ENCODE measurements at regions not wholly inside any gene's neighbourhood (a gene's known extent, or its start where the extent isn't known, plus 50 kb on each side); places are given as distances from the start of the nearest gene placed in this dataset.

DNA sequence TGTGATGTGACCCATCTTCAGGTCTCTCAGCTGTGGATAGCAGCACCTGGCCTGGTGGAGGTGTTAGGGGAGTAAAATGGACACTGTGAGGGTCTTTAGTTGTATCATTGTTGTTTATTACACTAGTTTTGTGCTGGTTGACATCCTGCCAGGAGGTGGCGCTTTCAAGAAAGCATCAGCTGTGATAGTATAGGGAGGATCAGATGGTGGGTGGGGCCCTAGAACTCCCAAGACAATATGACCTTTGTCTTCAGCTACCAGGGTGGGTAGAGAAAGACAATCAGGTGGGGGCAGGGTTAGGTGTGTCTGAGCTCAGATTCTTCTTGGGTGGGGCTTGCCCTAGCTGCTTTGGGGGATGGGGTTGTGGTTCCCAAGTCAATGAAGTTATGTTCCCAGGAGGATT, 162.8 kb downstream of the PPP1R2C start:
- WGBS, 2 donors: 52 to 92% methylated on average over 1 of the region's 1 CpG

DNA sequence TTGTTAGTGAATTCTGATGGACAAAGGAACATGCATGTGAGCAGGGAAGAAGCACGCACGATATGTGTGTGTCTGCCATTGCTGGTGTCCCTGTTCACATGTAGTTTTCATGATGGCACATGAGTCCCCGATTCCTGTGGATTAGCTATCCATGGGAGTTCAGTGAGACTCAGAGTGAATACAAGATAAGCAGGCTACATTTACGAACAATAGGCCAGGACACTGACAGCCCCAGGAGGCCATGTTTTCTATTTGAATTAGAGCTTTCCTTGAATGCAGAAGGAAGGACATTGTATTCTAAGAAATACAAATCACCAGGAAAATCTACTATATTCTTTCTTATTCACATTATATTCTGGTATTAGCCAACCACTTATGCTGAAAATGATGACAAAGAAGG, 171.4 kb downstream of the PPP1R2C start:
- ATAC-seq (ENCODE audit: insufficient read depth, low FRiP score): no peak
- no peak for DNase-seq

More for the DNA sequence above, 162.8 kb downstream of the PPP1R2C start:
- TF ChIP-seq, protein P1, sequence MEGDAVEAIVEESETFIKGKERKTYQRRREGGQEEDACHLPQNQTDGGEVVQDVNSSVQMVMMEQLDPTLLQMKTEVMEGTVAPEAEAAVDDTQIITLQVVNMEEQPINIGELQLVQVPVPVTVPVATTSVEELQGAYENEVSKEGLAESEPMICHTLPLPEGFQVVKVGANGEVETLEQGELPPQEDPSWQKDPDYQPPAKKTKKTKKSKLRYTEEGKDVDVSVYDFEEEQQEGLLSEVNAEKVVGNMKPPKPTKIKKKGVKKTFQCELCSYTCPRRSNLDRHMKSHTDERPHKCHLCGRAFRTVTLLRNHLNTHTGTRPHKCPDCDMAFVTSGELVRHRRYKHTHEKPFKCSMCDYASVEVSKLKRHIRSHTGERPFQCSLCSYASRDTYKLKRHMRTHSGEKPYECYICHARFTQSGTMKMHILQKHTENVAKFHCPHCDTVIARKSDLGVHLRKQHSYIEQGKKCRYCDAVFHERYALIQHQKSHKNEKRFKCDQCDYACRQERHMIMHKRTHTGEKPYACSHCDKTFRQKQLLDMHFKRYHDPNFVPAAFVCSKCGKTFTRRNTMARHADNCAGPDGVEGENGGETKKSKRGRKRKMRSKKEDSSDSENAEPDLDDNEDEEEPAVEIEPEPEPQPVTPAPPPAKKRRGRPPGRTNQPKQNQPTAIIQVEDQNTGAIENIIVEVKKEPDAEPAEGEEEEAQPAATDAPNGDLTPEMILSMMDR (IDR thresholded peaks at IDR 0.05; ENCODE audit: control extremely low read depth, extremely low read depth): no peak
- Histone ChIP-seq H3K9me3 (ENCODE audit: control insufficient read depth in 4 of 4, insufficient read depth in 3 of 4, low read length in 3 of 4) (no peaks in the 10 kb centered on the region), H3K9ac (ENCODE audit: insufficient read depth in 1 of 2, low read length in 2 of 2) (no peak overlapping the region), H3K27me3 (ENCODE audit: control insufficient read depth in 3 of 3, insufficient read depth in 3 of 3, low read length in 2 of 3) (peaks cover 0 to 11% (median 2%) of the 10 kb centered on the region in 3 donors), H3K4me3 (no peak overlapping the region), H3K27ac (ENCODE audit: low read depth in 1 of 2, low read length in 1 of 2) (no peak overlapping the region), H3K4me1 (ENCODE audit: control insufficient read depth in 5 of 5, insufficient read depth in 5 of 5, low read length in 5 of 5) (no peaks in the 10 kb centered on the region), H3K36me3 (ENCODE audit: control insufficient read depth in 4 of 4, insufficient read depth in 4 of 4, low read length in 4 of 4) (no peaks in the 10 kb centered on the region)
- ATAC-seq (ENCODE audit: insufficient read depth, low FRiP score) (no peak), DNase-seq (no peak)

DNA sequence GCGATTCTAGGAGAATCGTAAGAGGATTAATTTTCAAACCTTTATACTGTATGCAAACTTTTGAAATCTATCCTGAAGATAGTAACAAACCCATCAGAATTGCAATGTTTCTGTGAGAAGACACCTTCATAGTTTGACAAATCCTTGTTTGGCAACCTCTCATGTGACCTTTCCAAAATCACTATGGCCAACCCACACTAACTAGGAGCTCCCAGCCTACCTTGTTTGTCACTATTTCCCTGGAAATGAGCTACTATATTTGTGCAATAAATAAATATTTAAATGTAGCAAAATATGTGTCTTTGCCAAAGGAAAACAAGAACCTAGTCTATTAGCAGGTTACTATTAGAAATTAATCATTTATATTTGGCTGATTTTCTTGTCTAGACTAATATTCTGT, 173.7 kb downstream of the PPP1R2C start:
- no peaks in the 10 kb centered on the region for H3K9me3 ChIP-seq (ENCODE audit: control insufficient read depth in 4 of 4, insufficient read depth in 3 of 4, low read length in 3 of 4)
- 90 to 93% methylated on average over 2 of the region's 2 CpGs for WGBS, 2 donors
- TF ChIP-seq, protein P1 (IDR thresholded peaks at IDR 0.05; ENCODE audit: control extremely low read depth, extremely low read depth): no peak
- ATAC-seq (ENCODE audit: insufficient read depth, low FRiP score) (no peak), DNase-seq (no peak)
- no peak overlapping the region for H3K27ac ChIP-seq (ENCODE audit: low read depth in 1 of 2, low read length in 1 of 2)
- H3K4me3 ChIP-seq: no peak overlapping the region
- no peaks in the 10 kb centered on the region for H3K4me1 ChIP-seq (ENCODE audit: control insufficient read depth in 5 of 5, insufficient read depth in 5 of 5, low read length in 5 of 5)
- no peak overlapping the region for H3K9ac ChIP-seq (ENCODE audit: insufficient read depth in 1 of 2, low read length in 2 of 2)
- peaks cover 0 to 10% (median 2%) of the 10 kb centered on the region in 3 donors for H3K27me3 ChIP-seq (ENCODE audit: control insufficient read depth in 3 of 3, insufficient read depth in 3 of 3, low read length in 2 of 3)
- no peaks in the 10 kb centered on the region for H3K36me3 ChIP-seq (ENCODE audit: control insufficient read depth in 4 of 4, insufficient read depth in 4 of 4, low read length in 4 of 4)

More for the DNA sequence above, 171.4 kb downstream of the PPP1R2C start:
- H3K9ac ChIP-seq (ENCODE audit: insufficient read depth in 1 of 2, low read length in 2 of 2): no peak overlapping the region
- no peak overlapping the region for H3K4me3 ChIP-seq
- no peaks in the 10 kb centered on the region for H3K36me3 ChIP-seq (ENCODE audit: control insufficient read depth in 4 of 4, insufficient read depth in 4 of 4, low read length in 4 of 4)
- TF ChIP-seq, protein P1 (IDR thresholded peaks at IDR 0.05; ENCODE audit: control extremely low read depth, extremely low read depth): no peak
- 88 to 91% methylated on average over 4 of the region's 4 CpGs for WGBS, 2 donors
- no peak overlapping the region for H3K27ac ChIP-seq (ENCODE audit: low read depth in 1 of 2, low read length in 1 of 2)
- H3K4me1 ChIP-seq (ENCODE audit: control insufficient read depth in 5 of 5, insufficient read depth in 5 of 5, low read length in 5 of 5): no peaks in the 10 kb centered on the region
- H3K27me3 ChIP-seq (ENCODE audit: control insufficient read depth in 3 of 3, insufficient read depth in 3 of 3, low read length in 2 of 3): peaks cover 0 to 10% (median 7%) of the 10 kb centered on the region in 3 donors
- H3K9me3 ChIP-seq (ENCODE audit: control insufficient read depth in 4 of 4, insufficient read depth in 3 of 4, low read length in 3 of 4): no peaks in the 10 kb centered on the region

DNA sequence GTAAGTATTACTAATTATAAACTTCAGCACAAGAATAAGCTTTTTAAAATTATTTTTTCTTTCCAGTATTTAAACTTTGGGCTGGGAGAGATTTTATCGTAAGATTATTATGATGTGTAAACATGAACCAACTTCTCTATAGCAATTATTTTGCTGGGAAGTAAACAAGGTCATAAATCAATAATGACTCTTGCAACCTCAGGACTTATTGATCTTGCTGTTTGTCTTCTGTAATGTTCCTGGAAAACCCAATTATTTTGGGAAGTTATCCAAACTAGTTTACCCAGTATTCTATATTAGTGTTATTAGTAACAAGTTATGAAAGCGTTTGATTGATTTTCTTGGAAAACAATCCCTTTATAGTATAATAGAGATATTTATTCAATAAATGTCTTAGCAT, 174.9 kb downstream of the PPP1R2C start:
- no peak for ATAC-seq (ENCODE audit: insufficient read depth, low FRiP score)

More for the DNA sequence above, 174.9 kb downstream of the PPP1R2C start:
- H3K4me3 ChIP-seq: no peak overlapping the region
- H3K27me3 ChIP-seq (ENCODE audit: control insufficient read depth in 3 of 3, insufficient read depth in 3 of 3, low read length in 2 of 3): peaks cover 0 to 10% (median 5%) of the 10 kb centered on the region in 3 donors
- DNase-seq: no peak
- TF ChIP-seq, protein P1 (IDR thresholded peaks at IDR 0.05; ENCODE audit: control extremely low read depth, extremely low read depth): no peak
- no peak overlapping the region for H3K9ac ChIP-seq (ENCODE audit: insufficient read depth in 1 of 2, low read length in 2 of 2)
- no peak overlapping the region for H3K27ac ChIP-seq (ENCODE audit: low read depth in 1 of 2, low read length in 1 of 2)
- H3K36me3 ChIP-seq (ENCODE audit: control insufficient read depth in 4 of 4, insufficient read depth in 4 of 4, low read length in 4 of 4): no peaks in the 10 kb centered on the region
- WGBS, 2 donors: 88 to 94% methylated on average over 2 of the region's 2 CpGs
- H3K9me3 ChIP-seq (ENCODE audit: control insufficient read depth in 4 of 4, insufficient read depth in 3 of 4, low read length in 3 of 4): no peaks in the 10 kb centered on the region
- H3K4me1 ChIP-seq (ENCODE audit: control insufficient read depth in 5 of 5, insufficient read depth in 5 of 5, low read length in 5 of 5): no peaks in the 10 kb centered on the region

All from lung (tissue), 11 donors.